Calu3 (cell line): ENCODE measurements at regions not wholly inside any gene's neighbourhood (a gene's known extent, or its start where the extent isn't known, plus 50 kb on each side); places are given as distances from the start of the nearest gene placed in this dataset.

Experiments
- BruUV-seq: library from RNA; stranded (reverse); fragments of 400-500 nt; replicated peaks from 2 replicates; lab custom pipeline; 2021; lab: Mats Ljungman, UMichigan
- CTCF ChIA-PET: fragments of 300-600 bp; sonication (Branson Sonifier 250); formaldehyde crosslinking; loops from one replicate; lab custom pipeline; 2022; ENCODE audit warnings: antibody characterized with exemption; lab: Charles Lee
- DNase-seq: peaks from one replicate; pipeline ENCODE4 v3.0.0; 2022
- H3K27ac Mint-ChIP-seq: one replicate; pipeline ENCODE4 v1.8.0; 2022; ENCODE audit warnings: mixed read lengths; ENCODE audit not compliant: unreplicated experiment
- H3K27me3 Mint-ChIP-seq: one replicate; pipeline ENCODE4 v1.8.0; 2022; ENCODE audit warnings: mixed read lengths; ENCODE audit not compliant: unreplicated experiment
- H3K36me3 Mint-ChIP-seq: one replicate; pipeline ENCODE4 v1.8.0; 2022; ENCODE audit warnings: mild to moderate bottlenecking, moderate library complexity, mixed read lengths; ENCODE audit not compliant: insufficient read depth, unreplicated experiment
- H3K4me1 Mint-ChIP-seq: one replicate; pipeline ENCODE4 v1.8.0; 2022; ENCODE audit warnings: mild to moderate bottlenecking, low read depth, mixed read lengths; ENCODE audit not compliant: unreplicated experiment
- H3K4me3 Mint-ChIP-seq: one replicate; pipeline ENCODE4 v1.8.0; 2022; ENCODE audit warnings: mild to moderate bottlenecking, low read depth, moderate library complexity, mixed read lengths; ENCODE audit not compliant: unreplicated experiment
- H3K9me3 Mint-ChIP-seq: one replicate; pipeline ENCODE4 v1.8.0; 2022; ENCODE audit warnings: low read depth, mixed read lengths; ENCODE audit not compliant: unreplicated experiment
- CTCF ChIP-seq: fragments of 200-600 bp; IDR thresholded peaks from one replicate; pipeline ENCODE4 v1.8.0; 2022; ENCODE audit warnings: antibody characterized with exemption; ENCODE audit not compliant: unreplicated experiment
- intact Hi-C: fragments of 100-400 bp; cut with micrococcal nuclease; formaldehyde crosslinking; loops from one replicate; pipeline ENCODE4 v1.10.0; 2022; ENCODE audit not compliant: unreplicated experiment

DNA sequence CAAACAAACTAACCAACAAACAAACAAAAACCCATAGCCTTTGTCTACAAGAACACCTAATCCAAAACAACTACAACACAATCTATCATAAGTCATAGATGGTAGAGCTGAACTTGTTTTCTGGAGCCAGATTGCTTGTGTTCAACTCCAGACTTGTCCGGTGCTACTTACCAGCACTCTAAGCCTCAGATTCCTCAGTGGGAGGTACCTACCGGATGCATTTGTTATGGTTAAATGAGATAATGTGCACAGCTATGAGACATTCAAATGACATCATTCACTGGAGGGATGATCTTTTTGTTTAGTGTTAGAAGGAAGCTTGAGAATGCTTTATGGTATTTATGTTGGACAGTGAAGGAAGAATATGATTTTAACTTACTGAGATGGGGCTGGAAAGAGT is 592.9 kb upstream of the C9orf72 start:
- Mint-ChIP-seq H3K27me3 (no peaks in the 10 kb centered on the region), H3K4me1 (no peaks in the 10 kb centered on the region), H3K36me3 (no peaks in the 10 kb centered on the region), H3K4me3 (no peak overlapping the region), H3K9me3 (no peaks in the 10 kb centered on the region), H3K27ac (no peak overlapping the region)
- intact Hi-C loops = no loop called here
- no peak for DNase-seq
- BruUV-seq = no TSS peak
- CTCF ChIA-PET = no interaction called here
- TF ChIP-seq CTCF = no peak

DNA sequence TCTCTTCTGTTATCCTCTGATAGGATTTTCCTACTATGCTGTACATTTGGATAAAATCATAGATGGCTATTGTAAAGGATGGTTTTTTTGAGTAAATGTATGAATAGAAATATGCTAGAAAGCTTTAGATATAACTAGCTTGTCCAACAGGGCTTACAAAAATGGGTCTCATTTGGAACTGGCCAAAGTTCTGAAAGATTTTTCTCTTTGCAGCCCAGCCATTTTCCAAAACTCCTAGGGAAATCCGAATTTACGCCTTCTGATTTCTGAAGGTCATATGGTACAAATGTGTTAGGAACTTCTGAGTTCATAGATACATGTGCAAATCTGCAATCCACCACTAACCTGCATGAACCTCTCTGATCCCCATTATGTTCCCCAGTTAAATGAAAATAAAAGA is 603.9 kb upstream of the C9orf72 start:
- TF ChIP-seq CTCF = no peak
- Mint-ChIP-seq H3K9me3 (no peaks in the 10 kb centered on the region), H3K27me3 (no peaks in the 10 kb centered on the region)

GRCh38 chr9:28177925-28178324 is 604.6 kb upstream of the C9orf72 start:
- no peak overlapping the region for H3K27ac Mint-ChIP-seq
- TF ChIP-seq CTCF = no peak
- intact Hi-C loops = no loop called here
- no peak for DNase-seq
- H3K27me3 Mint-ChIP-seq = no peaks in the 10 kb centered on the region
- CTCF ChIA-PET = no interaction called here
- H3K36me3 Mint-ChIP-seq = no peaks in the 10 kb centered on the region
- H3K4me1 Mint-ChIP-seq = no peaks in the 10 kb centered on the region
- no peak overlapping the region for H3K4me3 Mint-ChIP-seq
- no TSS peak for BruUV-seq
- H3K9me3 Mint-ChIP-seq = no peaks in the 10 kb centered on the region

More for the DNA sequence above, 603.9 kb upstream of the C9orf72 start:
- Mint-ChIP-seq H3K27ac (no peak overlapping the region), H3K36me3 (no peaks in the 10 kb centered on the region), H3K4me1 (no peaks in the 10 kb centered on the region), H3K4me3 (no peak overlapping the region)
- intact Hi-C loops = no loop called here
- CTCF ChIA-PET = no interaction called here
- BruUV-seq = no TSS peak
- DNase-seq = no peak

- Mint-ChIP-seq H3K27me3 (no peaks in the 10 kb centered on the region), H3K27ac (no peak overlapping the region), H3K9me3 (no peaks in the 10 kb centered on the region), H3K4me3 (no peak overlapping the region), H3K36me3 (no peaks in the 10 kb centered on the region), H3K4me1 (no peaks in the 10 kb centered on the region)
- no peak for TF ChIP-seq CTCF
- no peak for DNase-seq
- CTCF ChIA-PET = no interaction called here
- BruUV-seq = no TSS peak
- intact Hi-C loops = no loop called here
Observed at GRCh38 chr9:28179893-28180292, 606.6 kb upstream of the C9orf72 start.
